ENCODE measurements at regions not wholly inside any gene's neighbourhood (a gene's known extent, or its start where the extent isn't known, plus 50 kb on each side); places are given as distances from the start of the nearest gene placed in this dataset.

DNA sequence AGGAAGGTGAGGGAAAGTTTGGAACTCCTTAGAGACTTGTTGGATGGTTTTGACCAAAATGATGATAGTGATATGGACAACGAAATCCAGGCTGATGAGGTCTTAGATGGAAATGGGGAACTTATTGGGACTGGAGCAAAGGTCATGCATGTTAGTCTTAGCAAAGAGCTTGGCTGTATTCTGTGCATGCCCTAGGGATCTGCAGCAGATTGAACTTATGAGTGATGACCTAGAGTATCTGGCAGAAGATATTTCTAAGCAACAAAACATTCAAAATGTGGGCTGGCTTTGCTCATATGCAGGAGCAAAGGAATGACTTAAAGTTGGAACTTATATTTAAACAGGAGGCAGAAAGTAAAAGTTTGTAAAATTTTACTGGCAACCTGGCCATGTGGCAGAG lies 489.3 kb upstream of the DIPK2B start:
- BruUV-seq (replicated peaks): no TSS peak
- CTCF ChIA-PET: no interaction called here
- intact Hi-C loops (cut with micrococcal nuclease): no loop called here
- H3K27me3 Mint-ChIP-seq (ENCODE audit: insufficient read depth, unreplicated experiment): peaks cover 25% of the 10 kb centered on the region
- H3K9me3 Mint-ChIP-seq (ENCODE audit: unreplicated experiment): peaks cover 19% of the 10 kb centered on the region
- POLR2A ChIA-PET: no interaction called here
- H3K36me3 Mint-ChIP-seq (ENCODE audit: insufficient read depth, unreplicated experiment): no peaks in the 10 kb centered on the region
- no peak for DNase-seq (ENCODE audit: unreplicated experiment)
- no peaks in the 10 kb centered on the region for H3K4me1 Mint-ChIP-seq (ENCODE audit: insufficient read depth, unreplicated experiment)
- no peak overlapping the region for H3K4me3 Mint-ChIP-seq (ENCODE audit: unreplicated experiment)
- TF ChIP-seq, protein P1, sequence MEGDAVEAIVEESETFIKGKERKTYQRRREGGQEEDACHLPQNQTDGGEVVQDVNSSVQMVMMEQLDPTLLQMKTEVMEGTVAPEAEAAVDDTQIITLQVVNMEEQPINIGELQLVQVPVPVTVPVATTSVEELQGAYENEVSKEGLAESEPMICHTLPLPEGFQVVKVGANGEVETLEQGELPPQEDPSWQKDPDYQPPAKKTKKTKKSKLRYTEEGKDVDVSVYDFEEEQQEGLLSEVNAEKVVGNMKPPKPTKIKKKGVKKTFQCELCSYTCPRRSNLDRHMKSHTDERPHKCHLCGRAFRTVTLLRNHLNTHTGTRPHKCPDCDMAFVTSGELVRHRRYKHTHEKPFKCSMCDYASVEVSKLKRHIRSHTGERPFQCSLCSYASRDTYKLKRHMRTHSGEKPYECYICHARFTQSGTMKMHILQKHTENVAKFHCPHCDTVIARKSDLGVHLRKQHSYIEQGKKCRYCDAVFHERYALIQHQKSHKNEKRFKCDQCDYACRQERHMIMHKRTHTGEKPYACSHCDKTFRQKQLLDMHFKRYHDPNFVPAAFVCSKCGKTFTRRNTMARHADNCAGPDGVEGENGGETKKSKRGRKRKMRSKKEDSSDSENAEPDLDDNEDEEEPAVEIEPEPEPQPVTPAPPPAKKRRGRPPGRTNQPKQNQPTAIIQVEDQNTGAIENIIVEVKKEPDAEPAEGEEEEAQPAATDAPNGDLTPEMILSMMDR (IDR thresholded peaks at IDR 0.05; ENCODE audit: unreplicated experiment): no peak
- H3K27ac Mint-ChIP-seq (ENCODE audit: low read depth, unreplicated experiment): no peak overlapping the region

DNA sequence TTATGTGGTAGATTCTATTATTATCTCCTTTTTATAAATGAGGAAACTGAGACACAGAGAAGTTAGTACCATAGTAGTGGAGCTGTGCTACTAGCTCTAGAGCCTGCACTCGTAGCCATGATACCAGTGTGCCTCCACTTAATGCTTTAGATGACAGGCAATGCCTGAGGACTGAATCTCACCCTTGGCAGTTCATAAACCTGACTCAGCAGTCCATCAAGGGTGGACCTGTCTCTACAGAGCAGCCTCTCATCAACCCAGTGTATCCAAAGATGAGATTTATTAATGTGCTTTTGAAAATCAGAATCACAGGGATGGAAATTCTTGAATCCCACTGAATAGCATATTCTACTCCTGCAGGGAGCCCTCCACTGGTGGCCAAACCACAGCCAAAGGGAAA lies 483.2 kb upstream of the DIPK2B start:
- BruUV-seq (replicated peaks): no TSS peak
- Mint-ChIP-seq H3K36me3 (ENCODE audit: insufficient read depth, unreplicated experiment) (no peaks in the 10 kb centered on the region), H3K27ac (ENCODE audit: low read depth, unreplicated experiment) (no peak overlapping the region), H3K9me3 (ENCODE audit: unreplicated experiment) (peaks cover 8% of the 10 kb centered on the region), H3K27me3 (ENCODE audit: insufficient read depth, unreplicated experiment) (peaks cover 14% of the 10 kb centered on the region), H3K4me3 (ENCODE audit: unreplicated experiment) (no peak overlapping the region), H3K4me1 (ENCODE audit: insufficient read depth, unreplicated experiment) (no peaks in the 10 kb centered on the region)
- no peak for DNase-seq (ENCODE audit: unreplicated experiment)
- intact Hi-C loops (cut with micrococcal nuclease): no loop called here
- ChIA-PET CTCF (no interaction called here), POLR2A (no interaction called here)
- TF ChIP-seq, protein P1 (IDR thresholded peaks at IDR 0.05; ENCODE audit: unreplicated experiment): no peak

DNA sequence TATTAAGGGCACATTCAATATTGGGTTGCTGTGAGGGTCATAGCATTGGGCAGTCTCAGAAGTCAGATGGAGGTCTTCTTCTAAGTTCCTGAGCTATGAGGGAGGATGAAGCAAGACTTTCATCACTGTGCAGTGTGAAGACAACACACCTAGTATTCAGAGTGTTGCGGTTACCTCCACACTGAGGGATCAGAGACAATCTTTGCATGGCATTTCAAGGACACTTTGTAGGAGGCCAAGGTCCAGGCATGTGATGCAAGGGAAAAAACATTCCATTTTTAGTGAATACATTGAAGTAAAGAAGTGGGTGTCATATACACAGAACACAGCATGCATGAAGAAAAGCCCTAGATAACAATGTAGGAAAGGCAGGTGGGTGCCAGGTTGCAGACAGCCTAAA lies 481.2 kb upstream of the DIPK2B start:
- CTCF ChIA-PET: no interaction called here
- TF ChIP-seq, protein P1 (IDR thresholded peaks at IDR 0.05; ENCODE audit: unreplicated experiment): no peak
- POLR2A ChIA-PET: no interaction called here
- H3K27ac Mint-ChIP-seq (ENCODE audit: low read depth, unreplicated experiment): no peak overlapping the region
- no peaks in the 10 kb centered on the region for H3K4me1 Mint-ChIP-seq (ENCODE audit: insufficient read depth, unreplicated experiment)
- DNase-seq (ENCODE audit: unreplicated experiment): no peak
- H3K36me3 Mint-ChIP-seq (ENCODE audit: insufficient read depth, unreplicated experiment): no peaks in the 10 kb centered on the region
- BruUV-seq (replicated peaks): no TSS peak
- no peaks in the 10 kb centered on the region for H3K9me3 Mint-ChIP-seq (ENCODE audit: unreplicated experiment)
- H3K27me3 Mint-ChIP-seq (ENCODE audit: insufficient read depth, unreplicated experiment): peaks cover 22% of the 10 kb centered on the region
- H3K4me3 Mint-ChIP-seq (ENCODE audit: unreplicated experiment): no peak overlapping the region
- intact Hi-C loops (cut with micrococcal nuclease): no loop called here

- H3K27me3 Mint-ChIP-seq (ENCODE audit: insufficient read depth, unreplicated experiment): peaks cover 15% of the 10 kb centered on the region
- no peak overlapping the region for H3K4me3 Mint-ChIP-seq (ENCODE audit: unreplicated experiment)
- ChIA-PET POLR2A (interaction anchor here (0.6 kb wide), 1 partner anchor 129 kb away, joined by 3 read pairs; no protein-coding TSS in a partner anchor), CTCF (no interaction called here)
- TF ChIP-seq, protein P1 (IDR thresholded peaks at IDR 0.05; ENCODE audit: unreplicated experiment): no peak
- intact Hi-C loops (cut with micrococcal nuclease): loop anchor here (5.0 kb wide), 1 partner anchor 563 kb away; no protein-coding TSS in a partner anchor
- no peak for DNase-seq (ENCODE audit: unreplicated experiment)
- BruUV-seq (replicated peaks): no TSS peak
- H3K9me3 Mint-ChIP-seq (ENCODE audit: unreplicated experiment): no peaks in the 10 kb centered on the region
- peak overlapping the region; percentile 61 for H3K27ac Mint-ChIP-seq (ENCODE audit: low read depth, unreplicated experiment)
- no peaks in the 10 kb centered on the region for H3K4me1 Mint-ChIP-seq (ENCODE audit: insufficient read depth, unreplicated experiment)
- H3K36me3 Mint-ChIP-seq (ENCODE audit: insufficient read depth, unreplicated experiment): no peaks in the 10 kb centered on the region
These were observed 469.2 kb upstream of the DIPK2B start for GRCh38 chrX:45669715-45670340.
